Suprapubic skin (tissue), 3 donors: ENCODE measurements at regions not wholly inside any gene's neighbourhood (a gene's known extent, or its start where the extent isn't known, plus 50 kb on each side); places are given as distances from the start of the nearest gene placed in this dataset.

ENCODE experiments used
- POLR2A ChIP-seq, 2 donors: fragments of 450-650 bp; IDR thresholded peaks; one replicate each; pipeline ENCODE4 v1.6.1; 2017; ENCODE audit warnings: antibody characterized with exemption in 2 of 2, mild to moderate bottlenecking in 2 of 2, moderate library complexity in 2 of 2
- TF ChIP-seq, protein P1 (sequence below), 2 donors: fragments of 200-600 bp in 1 of 2; fragments of 450-650 bp in 1 of 2; sonication (generic) in 1 of 2; IDR thresholded peaks; one replicate each; pipeline ENCODE4 v1.5.1; 2016 to 2019; ENCODE audit warnings: antibody characterized with exemption in 2 of 2, mild to moderate bottlenecking in 1 of 2, moderate library complexity in 1 of 2

DNA sequence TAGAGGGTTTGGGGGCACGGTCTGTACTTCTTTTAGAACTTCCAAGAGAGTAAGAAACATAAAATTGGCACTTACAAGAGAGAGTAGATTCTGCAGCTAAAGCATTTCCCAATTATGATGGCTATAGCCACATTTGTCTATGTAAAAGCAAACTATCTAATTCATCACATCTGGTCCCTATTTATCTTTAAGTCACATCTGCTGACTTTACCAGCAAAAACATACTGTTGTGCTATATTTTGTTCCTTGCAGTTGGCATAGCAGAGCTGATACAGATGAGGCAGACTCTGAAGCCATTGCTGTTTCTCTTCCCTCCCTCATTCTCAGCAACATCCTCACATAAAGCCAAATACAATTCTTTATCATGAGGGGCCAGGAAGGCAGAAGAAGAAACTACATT lies 1533.5 kb upstream of the RAG2 start:
- TF ChIP-seq, protein P1, sequence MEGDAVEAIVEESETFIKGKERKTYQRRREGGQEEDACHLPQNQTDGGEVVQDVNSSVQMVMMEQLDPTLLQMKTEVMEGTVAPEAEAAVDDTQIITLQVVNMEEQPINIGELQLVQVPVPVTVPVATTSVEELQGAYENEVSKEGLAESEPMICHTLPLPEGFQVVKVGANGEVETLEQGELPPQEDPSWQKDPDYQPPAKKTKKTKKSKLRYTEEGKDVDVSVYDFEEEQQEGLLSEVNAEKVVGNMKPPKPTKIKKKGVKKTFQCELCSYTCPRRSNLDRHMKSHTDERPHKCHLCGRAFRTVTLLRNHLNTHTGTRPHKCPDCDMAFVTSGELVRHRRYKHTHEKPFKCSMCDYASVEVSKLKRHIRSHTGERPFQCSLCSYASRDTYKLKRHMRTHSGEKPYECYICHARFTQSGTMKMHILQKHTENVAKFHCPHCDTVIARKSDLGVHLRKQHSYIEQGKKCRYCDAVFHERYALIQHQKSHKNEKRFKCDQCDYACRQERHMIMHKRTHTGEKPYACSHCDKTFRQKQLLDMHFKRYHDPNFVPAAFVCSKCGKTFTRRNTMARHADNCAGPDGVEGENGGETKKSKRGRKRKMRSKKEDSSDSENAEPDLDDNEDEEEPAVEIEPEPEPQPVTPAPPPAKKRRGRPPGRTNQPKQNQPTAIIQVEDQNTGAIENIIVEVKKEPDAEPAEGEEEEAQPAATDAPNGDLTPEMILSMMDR (IDR thresholded peaks at IDR 0.05), result no peak
- no peak for TF ChIP-seq POLR2A (IDR thresholded peaks at IDR 0.05)
